Endothelial cell of umbilical vein (primary cell): ENCODE measurements at regions not wholly inside any gene's neighbourhood (a gene's known extent, or its start where the extent isn't known, plus 50 kb on each side); places are given as distances from the start of the nearest gene placed in this dataset.

Experiments used
- EZH2 ChIP-seq: IDR thresholded peaks from 2 replicates; pipeline ENCODE4 v1.6.1; 2012; ENCODE audit warnings: borderline replicate concordance, low read depth, mild to moderate bottlenecking, moderate library complexity, low read length, inconsistent platforms; ENCODE audit not compliant: severe bottlenecking
- FOS ChIP-seq: IDR thresholded peaks from 2 replicates; pipeline ENCODE4 v1.6.1; 2011; ENCODE audit warnings: mild to moderate bottlenecking, low read length, moderate library complexity, borderline replicate concordance; ENCODE audit not compliant: insufficient read depth
- JUN ChIP-seq: IDR thresholded peaks from 2 replicates; pipeline ENCODE4 v1.6.1; 2011; ENCODE audit warnings: borderline replicate concordance, low read depth; ENCODE audit not compliant: insufficient read length, insufficient read depth
- MAX ChIP-seq: IDR thresholded peaks from 2 replicates; pipeline ENCODE4 v1.6.1; 2011; ENCODE audit not compliant: insufficient read depth, insufficient read length
- MYC ChIP-seq: IDR thresholded peaks from one replicate; pipeline ENCODE4 v1.6.1; 2011; ENCODE audit warnings: mild to moderate bottlenecking, low read depth, low read length
- POLR2A ChIP-seq: IDR thresholded peaks from 2 replicates; pipeline ENCODE4 v1.6.1; 2012; ENCODE audit warnings: low read depth, mild to moderate bottlenecking, control low read depth, low read length
- POLR2AphosphoS5 ChIP-seq: IDR thresholded peaks from 2 replicates; pipeline ENCODE4 v1.6.1; 2012; ENCODE audit warnings: low read depth, mild to moderate bottlenecking, control low read depth, low read length, moderate library complexity; ENCODE audit not compliant: insufficient read depth
- TF ChIP-seq, protein P1 (sequence below), 2 donors: IDR thresholded peaks; 1 replicate in 1 of 2; 2 replicates in 1 of 2; pipeline ENCODE4 v1.5.1; 2011; ENCODE audit warnings: low read length in 2 of 2, mild to moderate bottlenecking in 2 of 2, moderate library complexity in 2 of 2, control low read depth in 1 of 2, inconsistent platforms in 1 of 2, low read depth in 1 of 2; ENCODE audit not compliant: insufficient read depth in 1 of 2; ENCODE audit errors: extremely low read depth in 1 of 2

DNA sequence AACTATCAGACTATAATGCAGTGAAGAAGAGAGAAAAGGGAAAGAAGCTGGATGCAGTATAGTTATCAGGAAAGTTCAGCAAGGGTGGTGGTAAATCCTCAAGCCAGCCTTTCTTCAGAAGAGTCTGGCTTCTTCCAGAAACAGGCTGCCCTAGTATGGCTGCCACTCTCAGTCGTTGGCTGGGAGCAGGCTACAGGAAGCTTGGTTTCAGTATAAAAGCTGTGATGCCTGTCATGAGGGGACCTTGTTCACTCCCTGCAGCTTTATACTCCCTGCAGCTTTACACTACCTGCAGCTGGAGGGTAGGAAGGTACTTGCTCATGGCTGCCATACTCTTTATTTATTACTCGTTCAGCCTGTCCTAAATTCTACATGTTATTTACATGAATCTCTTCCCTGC, 63.3 kb upstream of the ARHGAP18 start:
- TF ChIP-seq POLR2A: no peak
- TF ChIP-seq, protein P1, sequence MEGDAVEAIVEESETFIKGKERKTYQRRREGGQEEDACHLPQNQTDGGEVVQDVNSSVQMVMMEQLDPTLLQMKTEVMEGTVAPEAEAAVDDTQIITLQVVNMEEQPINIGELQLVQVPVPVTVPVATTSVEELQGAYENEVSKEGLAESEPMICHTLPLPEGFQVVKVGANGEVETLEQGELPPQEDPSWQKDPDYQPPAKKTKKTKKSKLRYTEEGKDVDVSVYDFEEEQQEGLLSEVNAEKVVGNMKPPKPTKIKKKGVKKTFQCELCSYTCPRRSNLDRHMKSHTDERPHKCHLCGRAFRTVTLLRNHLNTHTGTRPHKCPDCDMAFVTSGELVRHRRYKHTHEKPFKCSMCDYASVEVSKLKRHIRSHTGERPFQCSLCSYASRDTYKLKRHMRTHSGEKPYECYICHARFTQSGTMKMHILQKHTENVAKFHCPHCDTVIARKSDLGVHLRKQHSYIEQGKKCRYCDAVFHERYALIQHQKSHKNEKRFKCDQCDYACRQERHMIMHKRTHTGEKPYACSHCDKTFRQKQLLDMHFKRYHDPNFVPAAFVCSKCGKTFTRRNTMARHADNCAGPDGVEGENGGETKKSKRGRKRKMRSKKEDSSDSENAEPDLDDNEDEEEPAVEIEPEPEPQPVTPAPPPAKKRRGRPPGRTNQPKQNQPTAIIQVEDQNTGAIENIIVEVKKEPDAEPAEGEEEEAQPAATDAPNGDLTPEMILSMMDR (IDR thresholded peaks at IDR 0.05; ENCODE audit: extremely low read depth in 1 of 2, insufficient read depth in 1 of 2, low read depth in 1 of 2, low read length in 2 of 2): no peak
- no peak for TF ChIP-seq MAX
- no peak for TF ChIP-seq MYC
- TF ChIP-seq POLR2AphosphoS5: no peak
- TF ChIP-seq JUN: no peak
- TF ChIP-seq EZH2: no peak
- TF ChIP-seq FOS: no peak
